Medulla oblongata (tissue), 1 donor: ENCODE measurements at regions not wholly inside any gene's neighbourhood (a gene's known extent, or its start where the extent isn't known, plus 50 kb on each side); places are given as distances from the start of the nearest gene placed in this dataset.
"Not testable (repeated sequence)": the region's sequence is repeated elsewhere in the genome, so short reads cannot be mapped to it uniquely, and the experiment has no call there.

Experiments
- DNase-seq: peaks from one replicate; pipeline ENCODE4 v3.0.0-alpha.2; 2015; ENCODE audit errors: extremely low spot score

- DNase-seq = not testable (repeated sequence)
Observed at GRCh38 chr3:91348064-91348463, 2240.6 kb downstream of the EPHA3 start.

- not testable (repeated sequence) for DNase-seq
Observed at GRCh38 chr3:91349072-91349471, 2241.7 kb downstream of the EPHA3 start.

- not testable (repeated sequence) for DNase-seq
Observed at GRCh38 chr3:91352161-91352560, 2244.7 kb downstream of the EPHA3 start.

- not testable (repeated sequence) for DNase-seq
Observed at GRCh38 chr3:91359278-91359677, 2251.9 kb downstream of the EPHA3 start.

- DNase-seq = not testable (repeated sequence)
Observed at GRCh38 chr3:91383100-91383894, 2275.9 kb downstream of the EPHA3 start.

GRCh38 chr3:91403938-91404337 lies 2296.5 kb downstream of the EPHA3 start:
- not testable (repeated sequence) for DNase-seq

GRCh38 chr3:91442063-91442462 lies 2334.6 kb downstream of the EPHA3 start:
- not testable (repeated sequence) for DNase-seq

GRCh38 chr3:91442483-91442882 lies 2335.1 kb downstream of the EPHA3 start:
- DNase-seq = not testable (repeated sequence)

GRCh38 chr3:91448379-91448778 lies 2341.0 kb downstream of the EPHA3 start:
- DNase-seq = not testable (repeated sequence)

GRCh38 chr3:91466517-91466916 lies 2359.1 kb downstream of the EPHA3 start:
- peak; percentile 38 for DNase-seq

GRCh38 chr3:91469251-91469650 lies 2361.8 kb downstream of the EPHA3 start:
- not testable (repeated sequence) for DNase-seq

- peak; percentile 17 for DNase-seq
Observed at GRCh38 chr3:91485026-91485425, 2377.6 kb downstream of the EPHA3 start.

GRCh38 chr3:91485891-91486290 lies 2378.5 kb downstream of the EPHA3 start:
- not testable (repeated sequence) for DNase-seq

- DNase-seq = not testable (repeated sequence)
Observed at GRCh38 chr3:91497712-91498111, 2390.3 kb downstream of the EPHA3 start.

GRCh38 chr3:91499850-91500249 lies 2392.4 kb downstream of the EPHA3 start:
- DNase-seq = not testable (repeated sequence)

- not testable (repeated sequence) for DNase-seq
Observed at GRCh38 chr3:91504874-91505273, 2397.5 kb downstream of the EPHA3 start.
